ENCODE measurements at regions not wholly inside any gene's neighbourhood (a gene's known extent, or its start where the extent isn't known, plus 50 kb on each side); places are given as distances from the start of the nearest gene placed in this dataset.
"Not testable (repeated sequence)": the region's sequence is repeated elsewhere in the genome, so short reads cannot be mapped to it uniquely, and the experiment has no call there.

GRCh38 chr11:128022761-128023160, 564.6 kb downstream of the ETS1 start:
- no peak for ATAC-seq

- peak; percentile 91 to 92 for ATAC-seq
These were observed 565.4 kb downstream of the ETS1 start for GRCh38 chr11:128022007-128022368.

GRCh38 chr11:128021349-128022006, 565.9 kb downstream of the ETS1 start:
- peak in 1 of 2 donors; percentile 37 for ATAC-seq

DNA sequence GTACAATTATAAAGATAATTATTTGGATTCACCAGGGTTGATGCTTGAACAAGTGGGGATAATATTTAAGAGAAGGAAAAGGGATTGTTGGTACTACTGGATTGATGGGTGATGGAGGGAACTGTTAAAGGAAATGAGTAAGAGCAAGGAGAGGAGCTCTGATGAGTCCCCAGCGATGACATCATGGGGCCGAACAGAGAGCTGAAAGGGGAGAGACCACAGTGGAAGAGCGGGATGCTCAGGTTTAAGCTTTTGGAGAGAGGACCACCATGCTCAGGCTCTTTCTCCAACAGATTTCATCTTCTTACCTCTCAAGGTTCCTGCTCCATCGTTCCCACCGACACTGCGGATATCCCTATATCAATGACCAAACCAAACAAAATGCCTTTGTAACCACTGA, 568.7 kb downstream of the ETS1 start:
- ATAC-seq, result no peak

- ATAC-seq, result no peak
These were observed 581.8 kb downstream of the ETS1 start for GRCh38 chr11:128005562-128005961.

GRCh38 chr11:127998421-127998820, 588.9 kb downstream of the ETS1 start:
- ATAC-seq, result no peak

GRCh38 chr11:127997594-127997993, 589.8 kb downstream of the ETS1 start:
- ATAC-seq, result no peak

DNA sequence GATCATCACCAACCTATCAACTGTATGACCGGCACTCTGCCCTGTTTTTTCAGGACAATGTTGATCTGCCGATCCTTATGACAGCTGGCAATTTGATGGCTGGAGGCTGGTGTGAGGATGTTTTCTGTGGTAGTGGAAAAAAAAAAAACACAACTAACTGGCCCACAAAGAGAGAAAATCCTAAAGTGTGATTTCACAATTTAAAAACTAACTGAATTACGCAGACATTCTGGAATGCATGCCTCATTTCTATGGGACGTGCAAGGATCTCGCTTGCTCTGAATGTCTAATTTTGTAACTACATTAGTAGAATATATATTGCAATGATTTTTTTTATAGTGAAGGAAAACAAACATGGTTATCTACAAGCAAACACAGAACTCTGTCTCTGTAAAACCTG, 590.5 kb downstream of the ETS1 start:
- no peak for ATAC-seq

DNA sequence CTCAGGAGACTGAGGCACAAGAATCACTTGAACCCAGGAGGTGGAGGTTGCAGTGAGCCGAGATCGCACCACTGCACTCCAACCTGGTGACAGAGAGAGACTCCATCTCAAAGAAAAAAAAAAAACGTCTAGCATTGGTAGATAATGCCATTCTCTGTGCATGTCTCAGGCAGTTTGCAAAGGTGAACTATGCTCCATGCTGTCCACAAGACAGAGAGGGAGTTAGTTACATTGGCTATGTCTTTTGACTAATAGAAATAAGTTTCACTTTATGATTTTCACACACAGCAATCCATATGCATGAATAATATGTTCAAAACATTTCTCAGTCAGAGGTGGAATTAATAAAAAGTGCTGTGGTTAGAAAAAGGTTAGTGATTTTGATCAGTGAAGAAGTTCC, 591.4 kb downstream of the ETS1 start:
- no peak for ATAC-seq

- no peak for ATAC-seq
These were observed 592.6 kb downstream of the ETS1 start for GRCh38 chr11:127994736-127995135.

DNA sequence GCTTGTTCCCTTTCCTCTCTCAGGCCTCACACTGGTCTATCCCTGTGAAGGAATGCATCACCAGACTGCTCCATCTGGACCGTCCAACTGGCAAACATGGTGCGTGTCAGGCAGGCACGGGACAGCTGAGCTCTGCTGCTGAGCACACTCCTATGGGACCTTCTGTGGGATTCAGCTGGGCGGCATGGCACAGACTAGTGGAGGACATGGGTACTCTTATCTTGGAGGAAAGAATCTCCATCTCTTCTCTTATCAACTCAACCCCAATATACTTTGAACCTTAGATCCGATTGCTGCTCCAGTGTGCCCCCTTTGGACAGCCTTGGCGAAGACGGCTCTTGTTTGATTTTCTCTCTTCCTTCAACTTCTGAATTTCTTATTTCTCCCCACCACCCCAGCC, 593.6 kb downstream of the ETS1 start:
- ATAC-seq, result no peak

DNA sequence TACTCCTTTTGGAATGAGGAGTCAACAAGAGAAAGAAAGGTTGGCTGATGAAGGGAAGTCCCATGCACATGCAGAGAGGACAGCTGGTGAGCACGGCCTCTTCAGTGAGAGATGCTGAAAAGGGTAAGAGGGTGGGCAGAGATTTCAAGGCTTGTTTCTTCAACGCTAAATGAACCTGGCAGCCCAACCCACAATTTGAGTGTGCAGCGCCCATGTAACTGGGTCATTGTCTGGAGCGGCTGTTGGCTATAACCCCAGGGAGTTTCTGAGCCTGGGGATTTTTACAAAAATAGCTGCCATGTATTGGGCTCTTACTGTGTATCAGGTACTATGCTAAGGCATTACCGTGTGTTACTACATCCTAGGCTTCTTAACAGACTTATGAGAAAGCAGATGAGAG, 594.1 kb downstream of the ETS1 start:
- ATAC-seq, result no peak

GRCh38 chr11:127986073-127986472, 601.3 kb downstream of the ETS1 start:
- no peak for ATAC-seq

DNA sequence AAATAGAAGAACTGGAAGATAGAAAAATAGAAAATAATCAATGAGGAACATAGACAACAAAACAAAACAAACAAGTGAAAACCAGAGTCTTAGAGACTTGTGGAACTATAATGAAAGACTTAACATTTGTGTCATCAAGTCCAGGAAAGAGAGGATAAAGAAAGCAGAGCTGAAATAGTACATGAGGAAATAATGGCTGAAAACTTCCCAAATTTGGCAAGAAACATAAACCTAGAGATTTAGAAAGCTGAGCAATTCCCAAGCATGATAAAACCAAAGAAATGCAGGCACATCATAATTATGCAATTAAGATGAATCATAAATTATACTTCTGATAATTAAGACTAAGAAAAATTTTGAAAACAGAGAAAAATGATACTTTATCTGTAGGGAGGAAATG, 614.5 kb downstream of the ETS1 start:
- ATAC-seq, result no peak

- no peak for ATAC-seq
These were observed 615.9 kb downstream of the ETS1 start for GRCh38 chr11:127971448-127971847.

- ATAC-seq, result no peak
These were observed 620.5 kb downstream of the ETS1 start for GRCh38 chr11:127966821-127967220.

- ATAC-seq, result no peak
These were observed 621.3 kb downstream of the ETS1 start for GRCh38 chr11:127965939-127966668.

GRCh38 chr11:127962416-127962815, 624.9 kb downstream of the ETS1 start:
- no peak for ATAC-seq

DNA sequence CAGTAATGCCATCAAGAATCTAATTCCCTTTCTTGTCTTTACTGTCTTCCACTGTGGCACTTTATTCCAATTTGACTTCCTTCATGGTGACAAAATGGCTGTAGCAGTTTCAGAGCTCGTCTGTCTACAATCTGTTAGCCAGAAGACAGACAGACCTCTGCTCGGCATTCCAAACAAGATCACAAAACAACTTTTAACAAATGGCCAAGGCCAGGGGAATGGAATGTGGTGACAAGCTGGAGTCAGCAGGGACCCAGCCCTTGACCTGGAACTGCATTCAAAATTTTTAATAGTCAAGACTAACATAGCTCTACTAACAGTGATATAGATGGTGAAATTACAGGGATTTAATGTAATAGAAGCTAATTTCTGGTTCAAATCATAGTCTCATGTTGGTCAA, 637.2 kb downstream of the ETS1 start:
- ATAC-seq, result no peak

DNA sequence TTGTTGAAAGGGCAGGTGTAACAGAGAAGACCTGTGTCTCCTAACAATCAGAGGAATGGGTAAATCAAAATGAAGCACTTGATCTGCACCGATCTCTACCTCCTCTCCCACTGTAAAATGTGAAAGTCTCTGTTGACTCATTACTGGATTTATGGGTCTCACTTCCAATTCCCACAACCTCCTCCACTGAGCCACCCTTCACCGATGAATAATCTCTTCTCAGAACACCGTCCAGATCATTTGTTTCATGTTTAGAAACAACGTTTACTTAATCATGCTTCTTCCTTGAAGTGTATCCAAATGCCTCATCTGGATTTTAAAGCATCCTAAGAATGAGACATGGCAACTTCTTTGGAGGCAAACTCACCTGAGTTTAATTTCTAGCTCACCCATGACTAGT, 643.6 kb downstream of the ETS1 start:
- no peak for ATAC-seq

- ATAC-seq, result no peak
These were observed 644.2 kb downstream of the ETS1 start for GRCh38 chr11:127943152-127943551.

DNA sequence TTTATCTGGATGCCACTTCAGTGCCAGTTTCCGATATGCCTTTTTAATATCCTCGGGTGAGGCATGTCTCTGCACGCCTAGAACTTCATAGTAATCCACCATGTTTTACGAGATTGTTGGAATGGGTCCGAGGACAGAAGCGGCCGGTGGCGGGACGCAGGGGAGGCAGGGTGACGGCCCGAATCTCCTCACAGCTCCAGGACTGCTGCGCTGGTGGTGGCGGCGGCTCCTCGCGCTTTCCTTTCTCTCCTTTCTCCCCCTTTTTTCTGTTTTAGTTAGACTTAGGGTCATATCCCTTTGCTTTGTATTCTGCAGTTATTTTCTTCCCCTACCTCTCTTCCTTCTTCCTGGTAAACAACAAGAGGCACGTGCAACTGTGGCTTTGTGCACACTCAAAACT, 645.8 kb downstream of the ETS1 start:
- not testable (repeated sequence) for ATAC-seq

DNA sequence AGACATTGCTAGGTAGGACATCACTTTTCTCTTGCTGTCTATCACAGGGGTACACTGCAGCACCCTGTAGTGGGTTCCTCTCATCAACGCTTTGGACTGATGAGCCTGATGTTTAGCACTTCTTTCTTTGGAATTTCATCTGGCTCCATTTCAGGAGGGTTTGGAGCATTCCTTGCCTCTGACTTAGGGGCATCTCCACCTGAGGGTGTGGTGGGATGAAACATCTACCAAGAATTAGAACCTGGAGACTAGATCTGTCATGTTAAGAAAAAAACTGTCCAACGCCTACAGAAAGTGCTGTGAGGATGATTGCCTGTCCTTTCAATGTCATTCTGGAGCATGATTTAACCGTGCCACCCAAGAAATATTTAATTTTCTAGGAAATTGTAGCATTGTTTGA, 648.4 kb downstream of the ETS1 start:
- ATAC-seq, result no peak

DNA sequence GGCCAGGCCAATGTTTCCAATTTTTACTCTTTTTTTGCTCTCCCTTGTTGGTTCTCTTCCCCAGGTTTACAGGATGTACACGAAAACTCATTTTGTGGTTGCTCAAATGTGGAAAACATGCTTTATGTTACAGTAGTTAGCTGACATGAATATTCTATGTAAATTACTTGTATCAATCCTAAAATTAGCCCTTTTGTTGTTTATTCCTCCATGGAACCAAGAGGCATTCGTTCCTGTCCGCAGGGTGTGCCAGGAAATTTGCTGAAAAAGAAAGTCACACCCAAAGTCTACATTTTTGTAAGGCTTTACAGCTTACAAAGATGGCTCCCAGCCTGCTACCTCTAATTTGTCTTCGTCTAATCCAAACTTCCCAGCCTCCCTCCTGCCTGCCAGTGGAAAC, 652.3 kb downstream of the ETS1 start:
- ATAC-seq, result no peak

- not testable (repeated sequence) for ATAC-seq
These were observed 653.4 kb downstream of the ETS1 start for GRCh38 chr11:127933961-127934360.
